Retinal pigment epithelial cell (primary cell): ENCODE measurements at regions not wholly inside any gene's neighbourhood (a gene's known extent, or its start where the extent isn't known, plus 50 kb on each side); places are given as distances from the start of the nearest gene placed in this dataset.

ENCODE experiments used
- DNase-seq: peaks from one replicate; pipeline ENCODE4 v3.0.0-alpha.2; 2010; ENCODE audit warnings: low read depth
- H3K4me3 ChIP-seq: 2 replicates; pipeline ENCODE4 v1.5.1; 2011; ENCODE audit warnings: mild to moderate bottlenecking, low read length, control low read depth, moderate library complexity
- TF ChIP-seq, protein P1 (sequence below): conservative IDR thresholded peaks from 2 replicates; pipeline ENCODE4 v1.5.1; 2011; ENCODE audit warnings: low read depth, low read length, control low read depth, inconsistent platforms

DNA sequence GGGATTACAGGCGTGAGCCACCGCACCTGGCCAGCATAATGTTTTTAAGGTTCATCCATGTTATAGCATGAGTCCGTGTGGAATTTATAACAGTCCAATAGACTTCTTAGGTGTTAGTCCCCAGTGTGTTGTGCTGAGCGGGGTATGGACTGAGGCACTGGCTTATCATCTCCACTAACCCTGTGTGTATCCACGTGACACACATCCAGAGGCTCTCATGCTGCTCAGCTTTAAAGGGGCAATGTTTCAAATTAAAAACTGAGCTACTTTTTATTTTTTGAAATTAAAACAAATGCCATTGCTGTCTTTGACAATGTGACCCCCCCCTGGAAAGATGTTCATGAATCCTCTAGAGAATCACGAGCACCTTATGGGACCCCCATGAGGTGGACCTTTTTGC lies 54.3 kb upstream of the TRERF1 start:
- TF ChIP-seq, protein P1, sequence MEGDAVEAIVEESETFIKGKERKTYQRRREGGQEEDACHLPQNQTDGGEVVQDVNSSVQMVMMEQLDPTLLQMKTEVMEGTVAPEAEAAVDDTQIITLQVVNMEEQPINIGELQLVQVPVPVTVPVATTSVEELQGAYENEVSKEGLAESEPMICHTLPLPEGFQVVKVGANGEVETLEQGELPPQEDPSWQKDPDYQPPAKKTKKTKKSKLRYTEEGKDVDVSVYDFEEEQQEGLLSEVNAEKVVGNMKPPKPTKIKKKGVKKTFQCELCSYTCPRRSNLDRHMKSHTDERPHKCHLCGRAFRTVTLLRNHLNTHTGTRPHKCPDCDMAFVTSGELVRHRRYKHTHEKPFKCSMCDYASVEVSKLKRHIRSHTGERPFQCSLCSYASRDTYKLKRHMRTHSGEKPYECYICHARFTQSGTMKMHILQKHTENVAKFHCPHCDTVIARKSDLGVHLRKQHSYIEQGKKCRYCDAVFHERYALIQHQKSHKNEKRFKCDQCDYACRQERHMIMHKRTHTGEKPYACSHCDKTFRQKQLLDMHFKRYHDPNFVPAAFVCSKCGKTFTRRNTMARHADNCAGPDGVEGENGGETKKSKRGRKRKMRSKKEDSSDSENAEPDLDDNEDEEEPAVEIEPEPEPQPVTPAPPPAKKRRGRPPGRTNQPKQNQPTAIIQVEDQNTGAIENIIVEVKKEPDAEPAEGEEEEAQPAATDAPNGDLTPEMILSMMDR, result no peak
- H3K4me3 ChIP-seq, result no peak overlapping the region
- DNase-seq, result no peak

DNA sequence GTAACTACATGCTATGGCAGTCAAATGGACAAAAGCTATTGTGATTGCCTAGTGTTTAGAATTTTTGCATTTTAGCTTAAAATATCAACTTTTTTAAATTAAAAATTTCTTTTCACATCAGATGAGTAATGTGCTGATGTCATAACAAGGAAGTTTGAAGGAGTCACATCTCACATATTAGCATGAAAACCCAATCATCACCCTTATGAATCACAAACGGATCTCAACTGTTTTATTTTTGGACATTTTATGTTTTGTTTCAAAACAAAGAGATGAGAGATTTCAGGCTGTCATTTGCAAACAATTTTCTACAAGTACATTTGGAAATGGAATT lies 53.6 kb upstream of the TRERF1 start:
- no peak overlapping the region for H3K4me3 ChIP-seq
- DNase-seq, result no peak

DNA sequence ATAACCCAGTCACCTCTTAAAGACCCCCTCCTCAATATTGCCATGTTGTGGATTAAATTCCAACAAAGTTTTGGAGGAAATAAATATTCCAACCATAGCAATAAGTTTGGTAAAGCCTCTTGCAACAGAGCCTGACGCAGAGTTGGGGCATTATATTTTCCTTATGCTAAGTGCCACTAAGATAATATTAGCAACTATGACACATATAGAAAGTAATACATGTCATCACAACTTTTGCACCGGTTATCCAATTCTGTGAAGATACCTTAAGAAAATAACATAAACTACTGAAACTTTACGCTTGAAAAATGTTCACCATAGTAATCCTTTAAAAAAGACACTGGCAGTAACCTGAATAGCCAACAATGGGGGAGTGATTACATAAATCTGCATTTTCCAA lies 52.2 kb upstream of the TRERF1 start:
- TF ChIP-seq, protein P1, result no peak
- DNase-seq, result no peak
- no peak overlapping the region for H3K4me3 ChIP-seq

More for the DNA sequence above, 53.6 kb upstream of the TRERF1 start:
- TF ChIP-seq, protein P1, result no peak

DNA sequence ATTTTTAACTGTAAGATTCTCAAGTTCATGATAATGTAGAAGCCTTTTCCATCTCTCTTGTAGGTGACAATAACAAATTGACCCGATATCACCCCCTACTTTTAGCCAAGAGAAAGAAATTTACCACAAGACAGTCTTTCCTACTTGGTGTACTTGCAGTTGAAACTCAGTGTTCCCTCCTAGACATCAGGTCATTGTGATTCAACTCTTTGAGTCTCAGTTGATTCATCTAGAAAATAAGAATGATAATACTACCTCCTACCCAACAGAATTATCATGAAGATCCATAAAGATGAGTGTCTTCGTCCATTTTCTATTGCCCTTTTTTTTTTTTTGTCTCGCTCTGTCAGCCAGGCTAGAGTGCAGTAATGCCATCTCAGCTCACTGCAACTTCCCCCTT lies 51.3 kb upstream of the TRERF1 start:
- DNase-seq, result no peak
- TF ChIP-seq, protein P1, result no peak
- H3K4me3 ChIP-seq, result no peak overlapping the region

DNA sequence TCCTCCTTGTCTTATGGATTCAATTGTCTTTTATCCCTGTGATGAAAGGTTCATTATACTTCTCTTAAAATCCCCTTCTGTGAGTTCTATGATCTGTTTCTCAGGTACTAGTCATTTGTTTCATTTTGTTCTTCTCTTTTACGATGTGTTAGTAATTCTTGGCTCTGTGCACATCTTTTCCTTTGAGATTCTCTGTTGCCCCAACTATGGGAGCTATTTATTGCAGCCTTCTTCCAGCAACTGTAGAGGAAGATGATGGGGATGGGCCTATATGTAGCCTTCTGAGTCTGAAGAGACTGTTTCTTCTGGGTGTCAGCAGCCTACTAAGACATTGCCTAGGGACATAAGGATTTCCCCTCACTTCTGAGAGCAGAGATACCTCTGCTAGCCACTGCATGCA lies 50.4 kb upstream of the TRERF1 start:
- TF ChIP-seq, protein P1, result no peak
- no peak overlapping the region for H3K4me3 ChIP-seq
- DNase-seq, result no peak
